ENCODE measurements at regions not wholly inside any gene's neighbourhood (a gene's known extent, or its start where the extent isn't known, plus 50 kb on each side); places are given as distances from the start of the nearest gene placed in this dataset.

DNA sequence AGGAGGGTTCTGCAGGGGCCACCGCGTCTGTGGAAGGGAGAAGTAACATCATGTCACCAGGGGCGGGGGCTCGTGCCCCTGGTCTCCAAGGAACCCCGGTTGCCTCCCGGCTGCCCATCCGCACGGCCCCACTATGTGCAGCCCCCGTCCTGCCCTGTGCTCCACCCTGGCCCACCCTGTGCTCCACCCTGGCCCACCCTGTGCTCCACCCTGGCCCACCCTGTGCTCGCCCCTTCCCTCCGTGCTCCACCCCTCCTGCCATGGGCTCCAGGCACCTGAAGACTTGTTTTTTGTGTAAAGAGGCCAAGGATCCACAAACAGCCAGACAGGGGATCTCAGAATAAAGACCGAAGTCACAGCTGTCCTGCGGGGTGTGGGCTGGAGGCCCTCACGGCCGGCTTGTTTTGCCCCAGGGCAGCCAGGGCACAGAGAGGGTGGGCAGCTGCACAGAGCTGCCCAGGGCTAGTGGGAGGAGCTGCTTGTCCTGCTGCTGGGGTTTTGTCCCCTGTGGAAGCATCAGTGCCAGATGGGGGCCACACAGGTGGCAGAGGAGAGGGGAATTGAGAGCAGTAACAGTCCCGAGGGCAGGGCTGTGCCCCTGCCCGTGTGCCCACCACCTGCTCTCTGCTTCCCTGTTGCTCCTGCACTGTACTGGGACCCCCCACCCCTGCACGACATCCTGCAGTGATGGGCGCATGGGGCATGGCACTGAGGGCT lies 147.0 kb upstream of the CIBAR2 start:
- Histone ChIP-seq H3K4me3 (ENCODE audit: low read depth, low read length) (no peak overlapping the region), H3K27me3 (replicated peaks) (no peaks in the 10 kb centered on the region), H3K36me3 (replicated peaks) (no peaks in the 10 kb centered on the region), H3K27ac (no peak overlapping the region)
- in situ Hi-C loops (cut with HindIII; ENCODE audit: low pct_ligation_motif_present, low sequenced_read_pairs) = no loop called here
- no peak for DNase-seq
- TF ChIP-seq, protein P1, sequence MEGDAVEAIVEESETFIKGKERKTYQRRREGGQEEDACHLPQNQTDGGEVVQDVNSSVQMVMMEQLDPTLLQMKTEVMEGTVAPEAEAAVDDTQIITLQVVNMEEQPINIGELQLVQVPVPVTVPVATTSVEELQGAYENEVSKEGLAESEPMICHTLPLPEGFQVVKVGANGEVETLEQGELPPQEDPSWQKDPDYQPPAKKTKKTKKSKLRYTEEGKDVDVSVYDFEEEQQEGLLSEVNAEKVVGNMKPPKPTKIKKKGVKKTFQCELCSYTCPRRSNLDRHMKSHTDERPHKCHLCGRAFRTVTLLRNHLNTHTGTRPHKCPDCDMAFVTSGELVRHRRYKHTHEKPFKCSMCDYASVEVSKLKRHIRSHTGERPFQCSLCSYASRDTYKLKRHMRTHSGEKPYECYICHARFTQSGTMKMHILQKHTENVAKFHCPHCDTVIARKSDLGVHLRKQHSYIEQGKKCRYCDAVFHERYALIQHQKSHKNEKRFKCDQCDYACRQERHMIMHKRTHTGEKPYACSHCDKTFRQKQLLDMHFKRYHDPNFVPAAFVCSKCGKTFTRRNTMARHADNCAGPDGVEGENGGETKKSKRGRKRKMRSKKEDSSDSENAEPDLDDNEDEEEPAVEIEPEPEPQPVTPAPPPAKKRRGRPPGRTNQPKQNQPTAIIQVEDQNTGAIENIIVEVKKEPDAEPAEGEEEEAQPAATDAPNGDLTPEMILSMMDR (IDR thresholded peaks at IDR 0.05; ENCODE audit: low read depth, low read length, missing control alignments) = no peak

GRCh38 chr16:85259832-85260167 lies 147.5 kb upstream of the CIBAR2 start:
- in situ Hi-C loops (cut with HindIII; ENCODE audit: low pct_ligation_motif_present, low sequenced_read_pairs) = no loop called here
- Histone ChIP-seq H3K36me3 (replicated peaks) (no peaks in the 10 kb centered on the region), H3K4me3 (ENCODE audit: low read depth, low read length) (no peak overlapping the region), H3K27ac (no peak overlapping the region), H3K27me3 (replicated peaks) (no peaks in the 10 kb centered on the region)
- no peak for DNase-seq
- TF ChIP-seq, protein P1 (IDR thresholded peaks at IDR 0.05; ENCODE audit: low read depth, low read length, missing control alignments) = no peak

GRCh38 chr16:85261204-85261603 lies 148.9 kb upstream of the CIBAR2 start:
- H3K36me3 ChIP-seq (replicated peaks) = no peaks in the 10 kb centered on the region
- H3K27me3 ChIP-seq (replicated peaks) = no peaks in the 10 kb centered on the region
- in situ Hi-C loops (cut with HindIII; ENCODE audit: low pct_ligation_motif_present, low sequenced_read_pairs) = no loop called here
- no peak for DNase-seq
- no peak overlapping the region for H3K27ac ChIP-seq
- H3K4me3 ChIP-seq (ENCODE audit: low read depth, low read length) = no peak overlapping the region
- TF ChIP-seq, protein P1 (IDR thresholded peaks at IDR 0.05; ENCODE audit: low read depth, low read length, missing control alignments) = no peak

- no peaks in the 10 kb centered on the region for H3K27me3 ChIP-seq (replicated peaks)
- in situ Hi-C loops (cut with HindIII; ENCODE audit: low pct_ligation_motif_present, low sequenced_read_pairs) = no loop called here
- TF ChIP-seq, protein P1 (IDR thresholded peaks at IDR 0.05; ENCODE audit: low read depth, low read length, missing control alignments) = no peak
- H3K27ac ChIP-seq = no peak overlapping the region
- no peaks in the 10 kb centered on the region for H3K36me3 ChIP-seq (replicated peaks)
- no peak overlapping the region for H3K4me3 ChIP-seq (ENCODE audit: low read depth, low read length)
- no peak for DNase-seq
Observed at GRCh38 chr16:85261657-85262557, 149.6 kb upstream of the CIBAR2 start.

GRCh38 chr16:85262558-85263238 lies 150.4 kb upstream of the CIBAR2 start:
- TF ChIP-seq, protein P1 (IDR thresholded peaks at IDR 0.05; ENCODE audit: low read depth, low read length, missing control alignments) = no peak
- Histone ChIP-seq H3K36me3 (replicated peaks) (no peaks in the 10 kb centered on the region), H3K4me3 (ENCODE audit: low read depth, low read length) (no peak overlapping the region), H3K27ac (no peak overlapping the region), H3K27me3 (replicated peaks) (no peaks in the 10 kb centered on the region)
- no peak for DNase-seq
- in situ Hi-C loops (cut with HindIII; ENCODE audit: low pct_ligation_motif_present, low sequenced_read_pairs) = no loop called here
